ENCODE measurements at regions not wholly inside any gene's neighbourhood (a gene's known extent, or its start where the extent isn't known, plus 50 kb on each side); places are given as distances from the start of the nearest gene placed in this dataset.

DNA sequence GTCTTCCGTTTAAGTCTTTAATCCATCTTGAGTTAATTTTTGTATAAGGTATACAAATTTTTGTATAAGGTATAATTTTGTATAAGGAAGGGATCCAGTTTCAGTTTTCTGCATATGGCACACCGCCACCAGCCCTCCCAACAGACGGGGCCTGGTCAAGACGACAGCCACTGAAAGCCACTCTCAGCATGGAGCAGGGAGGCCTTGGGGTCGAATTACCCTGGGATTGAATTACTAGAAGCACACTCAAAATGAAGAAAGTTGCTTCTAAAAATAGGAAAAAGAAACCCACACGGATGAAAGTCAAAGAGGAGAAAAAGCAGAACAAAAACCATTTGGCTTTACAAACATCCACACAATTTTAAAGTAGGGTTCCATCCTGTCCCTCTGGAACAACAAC, 586.2 kb upstream of the ADAMTS16 start:
- TF ChIP-seq, protein P1, sequence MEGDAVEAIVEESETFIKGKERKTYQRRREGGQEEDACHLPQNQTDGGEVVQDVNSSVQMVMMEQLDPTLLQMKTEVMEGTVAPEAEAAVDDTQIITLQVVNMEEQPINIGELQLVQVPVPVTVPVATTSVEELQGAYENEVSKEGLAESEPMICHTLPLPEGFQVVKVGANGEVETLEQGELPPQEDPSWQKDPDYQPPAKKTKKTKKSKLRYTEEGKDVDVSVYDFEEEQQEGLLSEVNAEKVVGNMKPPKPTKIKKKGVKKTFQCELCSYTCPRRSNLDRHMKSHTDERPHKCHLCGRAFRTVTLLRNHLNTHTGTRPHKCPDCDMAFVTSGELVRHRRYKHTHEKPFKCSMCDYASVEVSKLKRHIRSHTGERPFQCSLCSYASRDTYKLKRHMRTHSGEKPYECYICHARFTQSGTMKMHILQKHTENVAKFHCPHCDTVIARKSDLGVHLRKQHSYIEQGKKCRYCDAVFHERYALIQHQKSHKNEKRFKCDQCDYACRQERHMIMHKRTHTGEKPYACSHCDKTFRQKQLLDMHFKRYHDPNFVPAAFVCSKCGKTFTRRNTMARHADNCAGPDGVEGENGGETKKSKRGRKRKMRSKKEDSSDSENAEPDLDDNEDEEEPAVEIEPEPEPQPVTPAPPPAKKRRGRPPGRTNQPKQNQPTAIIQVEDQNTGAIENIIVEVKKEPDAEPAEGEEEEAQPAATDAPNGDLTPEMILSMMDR (conservative IDR thresholded peaks at IDR 0.05; ENCODE audit: low read length) = no peak
- no peak for TF ChIP-seq EZH2phosphoT487 (IDR thresholded peaks at IDR 0.05; ENCODE audit: borderline replicate concordance, low read depth, low read length)

Data from OCI-LY7 (cell line).